ENCODE measurements at regions not wholly inside any gene's neighbourhood (a gene's known extent, or its start where the extent isn't known, plus 50 kb on each side); places are given as distances from the start of the nearest gene placed in this dataset.
A peak's percentile ranks its signal among the peaks of the same experiment; 100 is the strongest.

- Histone ChIP-seq H3K27ac (ENCODE audit: insufficient read depth, low read length) (peak overlapping the region; percentile 37), H4K20me1 (ENCODE audit: control insufficient read depth, extremely low read depth, insufficient read depth, low read length) (no peaks in the 10 kb centered on the region), H3K4me3 (replicated peaks in 1 of 4; ENCODE audit: control extremely low read depth in 1 of 4, insufficient read depth in 1 of 4, low read depth in 3 of 4, low read length in 4 of 4) (no peak overlapping the region), H3K4me1 (ENCODE audit: control insufficient read depth, extremely low read depth, insufficient read depth, low read length) (peaks cover 10% of the 10 kb centered on the region), H3K27me3 (ENCODE audit: control insufficient read depth, insufficient read depth, low read length) (no peaks in the 10 kb centered on the region), H3K36me3 (ENCODE audit: control insufficient read depth, insufficient read depth, low read length) (no peaks in the 10 kb centered on the region), H3K79me2 (ENCODE audit: control insufficient read depth, insufficient read depth, low read length) (no peaks in the 10 kb centered on the region), H3K9me3 (ENCODE audit: control insufficient read depth, insufficient read depth, low read depth, low read length) (no peaks in the 10 kb centered on the region), H3K4me2 (ENCODE audit: extremely low read depth, insufficient read depth, low read length) (no peak overlapping the region), H2AFZ (ENCODE audit: low read length) (peak overlapping the region; percentile 3), H3K9ac (ENCODE audit: insufficient read depth, low read length) (peak overlapping the region; percentile 33)
- no peak for TF ChIP-seq EZH2 (IDR thresholded peaks at IDR 0.05; ENCODE audit: low read length, missing control alignments)
- no peak for TF ChIP-seq CTCF (conservative IDR thresholded peaks at IDR 0.05 in 1 of 2, IDR thresholded peaks at IDR 0.05 in 1 of 2; ENCODE audit: low read depth in 1 of 2, low read length in 2 of 2)
- peak; percentile 48 to 86 for DNase-seq (ENCODE audit: low read depth in 2 of 2)
Observed at GRCh38 chr2:37858400-37858711, 66.7 kb upstream of the RMDN2 start.

GRCh38 chr2:37858725-37859267, 66.3 kb upstream of the RMDN2 start:
- H3K36me3 ChIP-seq (ENCODE audit: control insufficient read depth, insufficient read depth, low read length) = no peaks in the 10 kb centered on the region
- H3K27ac ChIP-seq (ENCODE audit: insufficient read depth, low read length) = peak overlapping the region; percentile 37
- H3K4me3 ChIP-seq (replicated peaks in 1 of 4; ENCODE audit: control extremely low read depth in 1 of 4, insufficient read depth in 1 of 4, low read depth in 3 of 4, low read length in 4 of 4) = no peak overlapping the region
- no peaks in the 10 kb centered on the region for H3K79me2 ChIP-seq (ENCODE audit: control insufficient read depth, insufficient read depth, low read length)
- H4K20me1 ChIP-seq (ENCODE audit: control insufficient read depth, extremely low read depth, insufficient read depth, low read length) = no peaks in the 10 kb centered on the region
- peak overlapping the region; percentile 3 for H2AFZ ChIP-seq (ENCODE audit: low read length)
- DNase-seq (ENCODE audit: low read depth in 2 of 2) = no peak
- TF ChIP-seq EZH2 (IDR thresholded peaks at IDR 0.05; ENCODE audit: low read length, missing control alignments) (no peak), CTCF (conservative IDR thresholded peaks at IDR 0.05 in 1 of 2, IDR thresholded peaks at IDR 0.05 in 1 of 2; ENCODE audit: low read depth in 1 of 2, low read length in 2 of 2) (no peak)
- H3K4me2 ChIP-seq (ENCODE audit: extremely low read depth, insufficient read depth, low read length) = no peak overlapping the region
- H3K27me3 ChIP-seq (ENCODE audit: control insufficient read depth, insufficient read depth, low read length) = no peaks in the 10 kb centered on the region
- no peaks in the 10 kb centered on the region for H3K9me3 ChIP-seq (ENCODE audit: control insufficient read depth, insufficient read depth, low read depth, low read length)
- peak overlapping the region; percentile 33 for H3K9ac ChIP-seq (ENCODE audit: insufficient read depth, low read length)
- peaks cover 10% of the 10 kb centered on the region for H3K4me1 ChIP-seq (ENCODE audit: control insufficient read depth, extremely low read depth, insufficient read depth, low read length)

GRCh38 chr2:37862620-37863019, 62.5 kb upstream of the RMDN2 start:
- Histone ChIP-seq H3K27me3 (ENCODE audit: control insufficient read depth, insufficient read depth, low read length) (no peaks in the 10 kb centered on the region), H3K27ac (ENCODE audit: insufficient read depth, low read length) (no peak overlapping the region), H3K4me1 (ENCODE audit: control insufficient read depth, extremely low read depth, insufficient read depth, low read length) (peaks cover 8% of the 10 kb centered on the region), H3K79me2 (ENCODE audit: control insufficient read depth, insufficient read depth, low read length) (no peaks in the 10 kb centered on the region), H3K9me3 (ENCODE audit: control insufficient read depth, insufficient read depth, low read depth, low read length) (no peaks in the 10 kb centered on the region), H2AFZ (ENCODE audit: low read length) (no peak overlapping the region), H3K4me3 (replicated peaks in 1 of 4; ENCODE audit: control extremely low read depth in 1 of 4, insufficient read depth in 1 of 4, low read depth in 3 of 4, low read length in 4 of 4) (no peak overlapping the region), H4K20me1 (ENCODE audit: control insufficient read depth, extremely low read depth, insufficient read depth, low read length) (no peaks in the 10 kb centered on the region), H3K9ac (ENCODE audit: insufficient read depth, low read length) (no peak overlapping the region), H3K36me3 (ENCODE audit: control insufficient read depth, insufficient read depth, low read length) (no peaks in the 10 kb centered on the region), H3K4me2 (ENCODE audit: extremely low read depth, insufficient read depth, low read length) (no peak overlapping the region)
- TF ChIP-seq EZH2 (IDR thresholded peaks at IDR 0.05; ENCODE audit: low read length, missing control alignments) = no peak
- no peak for TF ChIP-seq CTCF (conservative IDR thresholded peaks at IDR 0.05 in 1 of 2, IDR thresholded peaks at IDR 0.05 in 1 of 2; ENCODE audit: low read depth in 1 of 2, low read length in 2 of 2)
- no peak for DNase-seq (ENCODE audit: low read depth in 2 of 2)
